NCI-H2196 treated with DMSO at 0.1 percent for 48 hours (cell line): ENCODE measurements at regions not wholly inside any gene's neighbourhood (a gene's known extent, or its start where the extent isn't known, plus 50 kb on each side); places are given as distances from the start of the nearest gene placed in this dataset.
"Not testable (repeated sequence)": the region's sequence is repeated elsewhere in the genome, so short reads cannot be mapped to it uniquely, and the experiment has no call there.

ENCODE experiments used
- DNase-seq: peaks from one replicate; lab custom pipeline; 2025; ENCODE audit not compliant: unreplicated experiment; lab: John Stamatoyannopoulos, UW

DNA sequence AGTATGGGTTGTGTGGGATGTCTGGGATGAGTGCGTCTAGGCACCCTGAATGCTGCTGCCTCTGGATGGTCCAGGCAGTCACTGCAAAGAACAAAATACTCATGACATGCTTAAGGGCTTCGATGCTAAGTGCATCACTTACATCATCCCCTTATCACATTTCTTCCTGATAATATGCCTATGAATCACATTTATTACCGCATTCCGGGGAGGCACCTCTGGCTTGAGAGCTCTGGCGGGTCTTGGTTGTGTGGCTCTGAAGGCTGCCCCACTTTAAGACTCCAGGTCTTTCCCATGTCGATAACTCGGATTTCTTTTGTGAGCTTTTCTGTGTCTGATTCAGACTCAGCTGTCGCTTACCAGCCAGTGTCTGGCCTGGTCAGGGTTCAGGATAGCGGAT, 1126.4 kb downstream of the TBC1D22A start:
- DNase-seq = no peak

DNA sequence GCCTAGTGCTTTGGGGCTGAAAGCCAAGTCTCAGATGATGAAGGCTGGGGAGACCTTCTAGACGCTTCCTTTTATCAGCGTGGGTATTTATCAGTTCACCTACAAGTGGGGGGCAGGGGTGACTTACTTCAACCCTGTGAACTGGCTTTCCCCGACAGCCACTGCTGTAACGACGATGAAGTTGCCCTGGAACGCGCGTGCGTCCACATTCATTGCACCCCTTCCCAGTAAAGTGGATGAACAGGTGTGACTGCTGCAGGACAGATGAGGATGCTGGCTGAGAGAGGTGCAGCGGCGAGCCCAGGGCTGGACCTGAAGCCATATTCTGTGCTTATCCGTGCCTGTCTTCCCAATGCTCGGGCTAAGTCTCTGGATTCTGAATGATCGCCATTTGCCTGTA, 1122.3 kb downstream of the TBC1D22A start:
- no peak for DNase-seq

DNA sequence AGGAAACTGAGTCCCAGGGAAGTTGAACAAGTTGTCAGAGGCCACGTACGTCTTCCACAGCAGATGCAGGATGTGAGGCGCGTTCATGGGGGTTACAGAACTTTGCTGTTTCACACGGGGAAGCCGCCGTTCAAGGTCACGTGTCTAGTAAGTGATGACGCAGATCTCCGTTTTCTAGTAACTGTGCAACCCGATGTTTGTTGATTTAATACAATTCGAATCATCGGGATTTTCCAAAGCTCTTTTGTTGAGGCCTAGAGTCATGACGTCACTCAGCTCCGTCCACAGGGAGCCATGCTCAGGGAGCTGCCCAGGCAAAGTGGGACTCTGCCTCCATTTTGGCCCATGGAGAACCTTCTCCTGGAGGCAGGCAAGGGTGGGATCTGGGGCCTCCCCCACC, 1121.8 kb downstream of the TBC1D22A start:
- DNase-seq = no peak

DNA sequence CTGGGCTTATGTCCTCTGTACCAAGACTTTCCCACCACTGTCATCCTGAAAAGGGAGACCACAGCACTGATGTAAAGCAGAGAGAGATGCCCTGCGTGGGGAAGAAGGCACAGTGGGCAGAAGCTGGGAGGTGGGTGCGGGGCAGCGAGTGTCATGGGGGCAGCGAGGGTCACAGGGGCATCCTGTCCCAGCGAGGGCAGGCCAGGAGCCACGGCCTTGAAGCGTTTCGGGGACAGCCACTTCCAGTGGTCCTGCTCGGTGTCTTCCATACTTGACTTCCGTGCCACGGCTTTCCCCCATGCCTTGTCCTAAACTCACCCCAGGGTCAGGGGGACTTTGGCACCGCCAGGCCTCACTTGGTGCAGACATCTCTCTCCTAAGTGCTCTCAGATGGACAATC, 1121.3 kb downstream of the TBC1D22A start:
- DNase-seq = no peak

DNA sequence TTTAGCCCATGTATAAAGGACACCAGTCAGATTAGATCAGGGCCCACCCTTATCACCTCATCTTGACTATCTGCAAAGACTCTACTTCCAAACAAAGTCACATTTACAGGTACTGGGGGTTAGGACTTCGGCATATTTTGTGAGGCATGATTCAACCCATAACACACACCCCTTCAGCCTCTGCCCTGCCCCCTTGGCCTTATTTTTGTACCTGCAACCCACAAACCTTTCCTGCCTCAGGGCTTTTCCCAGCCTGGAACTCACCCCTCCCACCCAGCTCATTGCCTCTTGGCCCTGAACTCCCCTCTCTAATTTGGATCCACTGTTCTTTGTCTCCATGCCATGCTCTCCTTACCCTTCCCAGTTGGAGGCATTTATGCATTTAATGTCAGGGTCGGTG, 1116.9 kb downstream of the TBC1D22A start:
- DNase-seq = no peak

DNA sequence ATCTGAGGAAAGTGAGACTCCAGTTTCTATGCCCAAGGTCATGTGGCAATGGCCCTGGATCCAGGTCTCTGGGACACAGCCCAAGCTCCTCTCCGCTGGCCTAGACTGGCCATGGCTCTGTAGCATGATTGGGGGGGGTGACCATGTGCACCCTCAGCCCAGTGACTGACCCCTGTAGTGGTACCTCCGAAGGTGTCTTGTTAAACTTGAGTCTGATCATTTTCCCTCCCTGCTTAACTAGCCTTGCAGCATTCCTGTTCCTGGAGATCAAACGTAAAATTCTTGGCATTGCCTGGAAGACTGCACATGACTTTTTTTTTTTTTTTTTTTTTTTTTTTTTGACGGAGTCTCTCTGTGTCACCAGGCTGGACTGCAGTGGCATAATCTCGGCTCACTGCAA, 1116.0 kb downstream of the TBC1D22A start:
- no peak for DNase-seq

DNA sequence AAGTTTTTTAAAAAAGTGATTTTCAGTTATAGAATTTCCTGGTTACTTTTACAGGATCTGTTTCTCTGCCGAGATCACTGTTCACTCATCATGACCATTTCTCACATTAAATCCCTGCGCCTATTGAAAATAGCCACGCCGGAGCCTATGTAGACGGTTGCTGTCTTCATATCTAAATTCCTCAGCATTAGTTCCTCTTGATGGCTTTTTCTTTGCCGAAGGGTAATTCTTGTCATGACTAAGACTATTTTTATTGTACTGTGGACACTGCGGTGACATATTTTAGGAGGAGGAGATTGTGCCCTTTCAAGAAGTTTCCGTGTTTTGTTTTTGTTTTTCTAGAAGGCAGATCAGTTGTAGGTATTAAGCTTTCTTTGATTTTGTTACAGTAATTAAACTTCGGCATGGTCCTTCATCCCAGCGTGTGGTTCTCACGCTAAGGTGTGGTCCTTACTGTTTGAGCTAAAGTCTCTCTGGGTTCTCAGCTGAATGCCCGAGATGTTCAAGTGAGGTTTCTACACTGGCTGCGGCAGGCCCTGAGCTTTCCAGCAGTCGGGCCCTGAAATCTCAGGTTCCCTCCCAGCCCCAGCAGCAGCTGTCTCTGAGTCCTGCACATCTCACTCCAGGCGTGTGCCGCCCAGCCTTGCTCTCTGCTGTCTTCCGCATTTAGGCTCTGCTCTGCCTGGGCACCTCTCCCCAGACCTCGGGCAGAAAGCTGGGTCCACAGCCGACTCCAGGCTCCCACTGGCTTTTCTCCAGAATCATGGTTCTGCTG, 1110.5 kb downstream of the TBC1D22A start:
- no peak for DNase-seq

DNA sequence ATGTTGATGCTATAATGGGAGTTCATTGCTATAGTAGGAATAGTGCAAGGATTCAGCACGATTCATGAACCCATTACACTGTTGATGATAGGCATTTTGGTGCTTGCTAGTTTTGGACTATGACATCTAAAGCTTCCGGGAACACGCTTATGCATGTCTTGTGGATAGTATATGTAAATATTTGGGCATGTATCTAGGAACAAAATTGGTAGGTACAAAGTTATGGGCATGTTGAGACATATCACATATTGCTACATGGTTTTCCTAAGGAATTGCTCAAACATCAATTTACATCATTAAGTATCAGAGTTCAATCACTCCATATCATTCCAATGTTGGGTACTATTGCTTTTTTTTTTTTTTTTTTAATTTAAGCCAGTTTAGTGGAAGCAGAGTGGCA, 1103.2 kb downstream of the TBC1D22A start:
- no peak for DNase-seq

DNA sequence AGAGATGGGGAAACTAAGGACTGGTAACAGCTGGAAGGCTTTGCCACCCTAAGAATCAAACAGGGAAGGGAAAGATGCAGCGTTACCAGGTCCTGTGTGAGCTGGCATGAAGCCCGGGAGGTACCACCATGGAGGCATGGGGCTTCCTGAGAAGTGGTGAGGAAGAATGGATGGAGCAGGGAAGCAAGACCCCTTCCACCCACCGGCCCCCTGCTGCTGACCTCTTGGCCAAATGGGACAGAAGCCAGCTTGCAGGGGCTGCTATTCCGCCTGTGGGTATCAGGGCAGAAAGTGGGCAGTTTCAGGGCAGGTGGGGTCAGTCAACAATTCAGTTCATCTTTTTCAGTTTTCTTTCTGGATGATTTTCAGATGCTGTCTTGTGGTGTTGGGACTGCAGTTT, 1099.9 kb downstream of the TBC1D22A start:
- DNase-seq = no peak

DNA sequence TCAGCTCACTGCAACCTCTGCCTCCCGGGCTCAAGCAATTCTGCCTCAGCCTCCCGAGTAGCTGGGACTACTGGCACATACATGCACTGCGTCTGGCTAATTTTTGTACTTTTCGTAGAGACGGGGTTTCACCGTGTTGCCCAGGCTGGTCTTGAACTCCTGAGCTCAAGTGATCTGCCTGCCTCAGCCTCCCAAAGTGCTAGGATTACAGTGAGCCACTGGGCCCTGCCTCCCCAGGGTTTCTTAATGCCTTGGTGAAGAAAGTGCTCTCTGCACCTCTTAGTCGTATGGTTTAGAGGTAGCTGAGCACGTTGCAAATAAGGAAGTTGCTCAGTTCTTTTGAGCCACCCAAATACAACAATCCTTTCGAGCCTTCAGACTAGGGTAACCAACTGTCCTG, 1098.5 kb downstream of the TBC1D22A start:
- not testable (repeated sequence) for DNase-seq

DNA sequence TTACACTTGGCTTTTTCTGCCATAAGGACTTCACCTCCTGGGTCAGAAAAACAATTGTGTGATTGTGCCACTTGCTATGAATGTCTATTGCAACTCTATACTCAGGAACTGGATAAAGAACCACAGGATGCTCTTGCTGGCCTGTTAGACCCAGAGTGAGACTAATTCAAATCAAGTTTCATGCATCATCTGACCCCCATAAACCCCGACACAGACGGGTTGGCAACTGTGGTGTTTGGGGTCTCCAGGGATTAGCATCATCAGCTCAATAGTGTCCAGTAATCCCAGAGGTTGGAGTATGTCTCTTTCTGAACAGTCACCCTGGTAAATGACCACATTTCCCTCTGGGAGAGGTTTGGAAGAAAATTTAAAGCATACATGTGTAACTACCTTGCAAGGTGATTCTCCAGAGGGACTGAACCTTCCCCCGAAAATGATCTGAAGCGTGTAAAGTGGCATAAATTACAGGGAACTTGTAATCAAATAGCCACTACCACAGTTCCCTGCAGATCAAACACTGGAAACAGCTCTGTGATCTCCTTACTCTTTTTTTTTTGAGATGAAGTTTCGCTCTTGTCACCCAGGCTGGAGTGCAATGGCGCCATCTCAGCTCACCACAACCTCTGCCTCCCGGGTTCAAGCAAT, 1097.6 kb downstream of the TBC1D22A start:
- no peak for DNase-seq

DNA sequence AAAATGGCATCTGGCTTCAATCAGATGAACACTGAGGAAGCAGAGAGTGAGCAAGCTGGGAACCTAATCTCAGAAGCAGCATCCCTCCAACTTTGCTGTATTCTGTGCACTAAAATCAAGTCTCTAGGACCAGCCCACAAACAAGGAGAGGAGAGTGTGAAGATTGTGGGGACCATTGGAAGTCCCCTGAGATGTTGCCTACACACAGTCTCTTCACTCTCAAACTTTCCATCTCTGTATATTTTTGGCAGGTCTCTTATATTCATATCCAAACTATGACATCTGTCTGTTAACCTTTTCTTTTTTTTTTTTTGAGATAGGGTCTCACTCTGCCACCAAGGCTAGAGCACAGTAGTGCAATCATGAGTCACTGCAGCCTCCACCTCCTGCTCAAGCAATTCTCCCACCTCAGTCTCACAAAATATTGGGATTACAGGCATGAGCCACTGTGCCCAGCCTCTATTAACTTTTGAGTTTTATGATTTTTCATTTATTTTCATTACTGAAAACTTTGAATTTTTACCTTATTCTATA, 1096.4 kb downstream of the TBC1D22A start:
- DNase-seq = no peak

DNA sequence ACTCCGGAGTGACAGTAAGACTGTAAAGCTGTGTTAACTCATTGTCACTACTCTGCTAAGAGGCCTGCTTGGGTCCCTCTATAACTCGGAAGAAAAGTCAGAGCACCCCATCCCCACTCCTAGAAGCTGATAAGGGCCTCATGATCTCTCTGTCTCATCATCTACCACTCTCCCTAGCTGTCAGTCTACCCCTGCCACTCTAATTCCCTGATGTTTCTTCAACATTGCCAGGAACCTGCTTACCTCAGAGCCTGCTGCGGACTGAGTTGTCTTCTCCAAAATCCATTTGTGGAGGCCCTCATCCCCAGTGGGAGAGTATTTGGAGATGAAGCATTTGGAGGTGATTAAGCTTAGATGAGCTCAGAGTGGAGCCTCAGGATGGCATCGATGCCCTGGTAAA, 1092.2 kb downstream of the TBC1D22A start:
- DNase-seq = no peak

DNA sequence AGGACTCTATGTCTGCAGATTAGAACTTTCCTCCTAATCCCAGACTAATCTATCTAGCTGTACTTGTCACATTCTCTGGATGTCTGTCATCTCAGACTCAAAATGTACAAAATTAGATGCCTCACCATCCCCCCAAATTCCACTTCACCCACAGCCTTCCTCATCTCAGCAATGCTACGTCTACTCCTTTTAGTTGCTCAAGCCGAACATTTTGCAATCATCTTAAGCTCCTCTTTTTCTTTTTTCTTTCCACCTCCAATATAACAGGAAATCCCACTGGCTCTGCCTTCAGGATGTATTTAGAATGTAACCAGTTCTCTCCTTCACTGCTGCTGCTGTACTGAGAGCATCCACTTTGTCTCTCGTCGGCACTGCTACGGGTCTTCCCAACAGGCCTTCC, 1091.8 kb downstream of the TBC1D22A start:
- DNase-seq = no peak

DNA sequence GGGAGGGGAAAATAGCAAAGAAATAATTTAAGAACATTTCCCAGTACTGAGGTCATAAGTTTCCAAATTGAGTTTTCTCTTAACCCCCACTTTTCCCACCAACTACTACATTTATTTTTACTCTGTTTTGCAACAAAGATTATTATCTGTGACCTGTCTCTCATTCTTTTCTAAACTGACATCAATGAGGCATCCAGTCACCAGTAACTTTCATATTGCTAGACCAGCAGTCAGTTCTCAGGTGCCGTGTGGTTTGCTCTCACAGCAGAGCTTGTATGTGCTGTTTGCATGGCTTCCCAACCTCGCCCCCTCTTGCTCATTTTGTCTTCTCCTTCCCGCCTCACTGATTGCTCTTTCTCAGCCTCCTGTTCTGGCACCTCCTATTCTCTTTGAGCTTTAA, 1091.3 kb downstream of the TBC1D22A start:
- DNase-seq = no peak

DNA sequence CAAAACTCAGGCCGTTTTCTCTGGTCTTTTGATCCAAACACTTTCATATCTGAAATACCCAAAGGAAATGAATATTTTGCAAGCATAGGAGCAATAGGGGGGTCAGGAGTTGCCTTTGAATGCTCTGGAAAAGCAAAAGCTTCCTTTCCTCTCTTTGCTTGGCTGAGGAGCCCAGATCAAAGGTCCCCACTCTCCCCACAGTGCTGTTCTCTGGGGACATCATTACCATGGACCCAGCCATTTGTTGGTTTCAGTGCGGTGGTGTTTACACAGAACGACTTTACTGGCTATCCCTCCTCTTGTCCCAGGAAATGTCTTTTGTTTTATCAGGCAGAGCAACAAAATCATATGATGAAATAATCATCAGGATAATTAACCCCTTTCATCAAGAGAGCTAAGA, 1089.1 kb downstream of the TBC1D22A start:
- no peak for DNase-seq

DNA sequence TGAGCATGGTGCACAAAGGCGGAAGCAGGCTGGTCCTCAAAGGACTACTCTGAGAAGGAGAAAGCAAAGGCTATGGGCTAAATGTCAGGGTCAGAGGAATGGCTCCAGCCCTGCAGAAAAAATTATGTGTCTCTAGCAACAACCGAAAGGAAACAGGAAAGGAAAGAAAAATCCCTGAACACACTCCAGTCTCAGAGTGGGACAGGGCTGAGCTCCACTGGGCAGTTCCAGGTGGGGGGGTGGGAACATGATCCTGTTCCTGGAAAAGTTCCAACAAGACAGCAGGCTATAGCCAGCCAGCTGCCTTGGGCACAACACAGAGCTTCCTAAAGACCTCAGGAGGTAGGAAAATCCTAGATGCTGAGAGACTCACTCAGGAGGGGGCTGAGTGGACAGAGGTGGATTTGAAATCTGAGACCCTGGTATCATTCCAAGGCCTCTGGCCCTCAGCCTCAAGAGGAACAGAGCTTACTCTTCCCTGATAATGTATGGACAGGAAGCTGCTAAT, 1088.2 kb downstream of the TBC1D22A start:
- no peak for DNase-seq

DNA sequence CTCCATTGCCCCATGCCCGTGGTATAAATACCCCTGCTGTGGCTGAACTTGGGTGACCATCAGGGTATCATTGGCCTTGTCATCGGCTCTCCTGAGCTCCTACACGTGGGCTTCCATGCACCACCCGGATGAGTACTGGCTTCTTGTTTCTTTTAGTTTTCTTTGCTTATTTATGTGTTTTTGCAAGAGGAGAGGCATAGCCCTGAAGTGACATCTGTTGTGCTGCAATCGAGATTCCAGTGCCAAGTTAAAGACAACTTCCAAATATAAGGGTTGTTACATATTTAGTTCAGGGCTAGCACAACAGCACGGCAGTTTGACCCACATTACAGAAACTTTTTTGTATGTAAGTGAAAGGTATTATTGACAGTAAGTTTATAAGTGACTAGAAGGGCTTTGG, 1087.1 kb downstream of the TBC1D22A start:
- DNase-seq = no peak

DNA sequence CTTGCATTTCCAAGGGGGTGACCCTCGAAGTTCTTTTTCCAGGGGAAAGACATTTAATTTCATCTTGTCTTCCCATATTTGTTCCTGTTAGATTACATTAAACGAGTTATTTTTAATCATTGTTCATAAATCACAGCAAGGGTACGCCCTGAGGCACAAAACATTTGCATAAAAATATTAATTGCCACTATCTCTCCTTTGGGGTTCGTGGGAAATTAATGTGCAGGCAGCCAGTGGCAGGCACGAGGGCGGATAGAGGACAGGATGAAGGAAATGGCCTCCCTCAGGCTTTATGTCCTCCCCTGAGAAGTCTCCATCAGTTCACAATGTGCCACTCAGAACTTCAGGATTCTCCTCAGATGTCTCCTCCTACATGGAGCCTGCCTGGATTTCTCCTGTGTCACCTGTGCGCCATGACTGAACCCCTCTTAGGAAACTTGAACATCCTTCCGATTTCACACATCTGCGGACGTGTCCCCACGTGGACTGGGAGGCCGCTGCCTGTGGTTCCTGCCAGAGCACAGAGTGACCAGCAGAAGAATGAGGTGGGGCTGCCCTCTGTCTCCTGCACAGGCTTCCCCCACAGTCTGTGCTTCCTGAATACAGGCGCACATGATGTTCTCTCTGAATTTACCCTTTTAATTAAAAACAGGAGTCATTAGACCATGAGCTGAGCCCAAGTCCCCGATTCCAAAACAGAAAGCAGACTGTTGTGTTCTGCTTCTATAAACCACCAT, 1085.9 kb downstream of the TBC1D22A start:
- no peak for DNase-seq

DNA sequence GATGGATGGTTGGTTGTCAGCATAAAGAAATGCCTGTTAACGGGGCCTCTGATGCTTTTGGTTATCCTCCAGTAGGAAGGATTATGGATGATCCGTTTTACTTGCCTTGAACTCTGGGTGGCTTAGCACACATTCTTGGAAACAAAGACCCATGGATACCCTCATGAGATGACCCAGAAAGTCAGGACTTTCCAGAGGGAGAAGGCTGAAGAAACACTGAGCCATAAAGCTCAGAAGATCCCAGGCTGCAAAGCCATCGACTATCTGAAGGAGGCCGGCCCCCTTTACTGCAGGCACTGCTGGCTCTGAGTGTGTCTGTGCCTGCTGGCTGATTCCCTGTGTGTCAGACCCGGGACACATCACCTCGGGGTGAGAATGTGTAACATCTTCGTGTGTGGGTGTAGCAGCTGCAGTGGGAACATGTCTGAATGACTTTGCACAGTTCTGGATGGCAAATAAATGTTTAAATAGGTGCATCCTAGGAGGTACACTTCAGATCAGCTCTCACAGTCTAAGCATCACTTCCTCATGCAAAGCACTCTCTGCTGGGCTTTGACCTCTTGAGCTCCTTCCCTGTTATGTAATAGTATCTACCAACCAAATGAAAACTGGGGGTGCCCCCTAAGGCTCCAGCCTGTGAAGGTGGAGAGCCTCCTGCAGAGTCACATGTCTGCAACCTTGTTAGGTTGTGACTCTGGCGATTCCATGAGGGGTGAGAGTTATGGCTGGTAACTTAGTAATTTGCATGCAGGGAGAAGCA, 1084.9 kb downstream of the TBC1D22A start:
- no peak for DNase-seq

DNA sequence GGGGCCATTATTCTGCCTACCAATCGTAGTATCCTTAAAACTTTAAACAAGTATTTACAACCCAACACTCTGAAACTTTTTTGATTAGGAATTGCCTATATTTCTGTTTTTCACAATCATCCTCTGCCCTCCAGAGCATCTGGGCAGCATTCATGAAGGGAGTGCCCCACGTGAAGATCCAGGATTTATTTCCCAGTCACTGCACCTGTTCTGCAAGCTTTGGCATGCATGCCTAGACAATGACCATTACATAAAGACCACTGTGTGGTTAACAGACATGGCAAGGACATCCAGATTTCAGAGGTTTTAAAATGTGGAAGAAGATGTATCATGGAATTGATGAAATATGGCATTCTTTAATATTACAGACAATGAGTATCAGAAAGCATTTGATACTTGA, 1083.8 kb downstream of the TBC1D22A start:
- no peak for DNase-seq
